DND-41 (cell line): ENCODE measurements at regions not wholly inside any gene's neighbourhood (a gene's known extent, or its start where the extent isn't known, plus 50 kb on each side); places are given as distances from the start of the nearest gene placed in this dataset.
"Not testable (repeated sequence)": the region's sequence is repeated elsewhere in the genome, so short reads cannot be mapped to it uniquely, and the experiment has no call there.

Experiments
- ATAC-seq: fragments of 200-7000 bp; cut with Tn5 transposase; 3 replicates; pipeline ENCODE4 v1.9.1; 2021; ENCODE audit warnings: low read depth; ENCODE audit not compliant: insufficient read depth
- DNase-seq: peaks from one replicate; pipeline ENCODE4 v3.0.0-alpha.2; 2020
- H2AFZ ChIP-seq: 2 replicates; pipeline ENCODE4 v1.6.0; 2012; ENCODE audit warnings: low read depth, low read length
- H3K27ac ChIP-seq: 2 replicates; pipeline ENCODE4 v1.5.1; 2012; ENCODE audit warnings: low read length, inconsistent platforms
- H3K27me3 ChIP-seq: fragments of 200-600 bp; sonication (generic); 2 replicates; pipeline ENCODE4 v1.6.0; 2012; ENCODE audit warnings: low read length, mild to moderate bottlenecking, inconsistent platforms; ENCODE audit not compliant: insufficient read depth, poor library complexity
- H3K36me3 ChIP-seq: 2 replicates; pipeline ENCODE4 v1.5.1; 2012; ENCODE audit warnings: low read length, inconsistent platforms; ENCODE audit not compliant: insufficient read depth
- H3K4me1 ChIP-seq: 2 replicates; pipeline ENCODE4 v1.5.1; 2012; ENCODE audit warnings: mild to moderate bottlenecking, low read length; ENCODE audit not compliant: insufficient read depth
- H3K4me2 ChIP-seq: 2 replicates; pipeline ENCODE4 v1.6.0; 2012; ENCODE audit warnings: mild to moderate bottlenecking, moderate library complexity, low read length, inconsistent platforms; ENCODE audit not compliant: insufficient read depth
- H3K4me3 ChIP-seq, 2 experiments: fragments of 200-600 bp in 1 of 2; shearing (Covaris generic) in 1 of 2; 2 replicates each; pipeline ENCODE4 v1.5.1; 2012 to 2016; ENCODE audit warnings: inconsistent platforms in 2 of 2, low read length in 2 of 2, mild to moderate bottlenecking in 2 of 2, low read depth in 1 of 2, moderate library complexity in 1 of 2
- H3K79me2 ChIP-seq: 2 replicates; pipeline ENCODE4 v1.6.0; 2012; ENCODE audit warnings: low read length, inconsistent platforms; ENCODE audit not compliant: insufficient read depth
- H3K9ac ChIP-seq: 2 replicates; pipeline ENCODE4 v1.6.0; 2012; ENCODE audit warnings: low read depth, mild to moderate bottlenecking, inconsistent platforms, low read length, moderate library complexity
- H3K9me3 ChIP-seq: 2 replicates; pipeline ENCODE4 v1.5.1; 2012; ENCODE audit warnings: low read length, moderate library complexity, mild to moderate bottlenecking, inconsistent platforms; ENCODE audit not compliant: insufficient read depth, severe bottlenecking
- H4K20me1 ChIP-seq: 2 replicates; pipeline ENCODE4 v1.6.0; 2012; ENCODE audit warnings: low read length; ENCODE audit not compliant: insufficient read depth
- EZH2 ChIP-seq: IDR thresholded peaks from 3 replicates; pipeline ENCODE4 v1.6.1; 2012; ENCODE audit warnings: borderline replicate concordance, low read depth, mild to moderate bottlenecking, moderate library complexity, low read length, inconsistent platforms; ENCODE audit not compliant: severe bottlenecking
- TF ChIP-seq, protein P1 (sequence below): IDR thresholded peaks from 2 replicates; pipeline ENCODE4 v1.5.1; 2012; ENCODE audit warnings: borderline replicate concordance, low read length, moderate library complexity, mild to moderate bottlenecking; ENCODE audit not compliant: poor library complexity, severe bottlenecking; ENCODE audit errors: extremely low read depth

DNA sequence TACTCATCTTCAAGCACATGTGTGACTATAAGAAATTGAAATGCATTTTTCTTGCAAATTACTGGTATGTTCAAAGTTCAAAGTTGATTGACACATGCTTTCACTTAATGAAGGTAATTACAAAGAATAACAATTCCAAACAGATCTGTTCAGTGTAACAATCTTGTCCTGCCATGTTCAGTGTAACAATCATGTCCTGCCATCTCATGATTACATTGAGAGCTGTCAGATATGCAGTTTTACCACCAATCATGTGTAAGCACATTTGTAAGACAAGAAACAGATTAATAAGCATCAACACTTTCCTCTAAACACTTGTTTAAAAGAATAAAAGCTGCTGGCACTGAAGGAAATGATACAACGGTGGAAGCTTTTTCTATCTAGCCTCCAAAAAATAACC is 80.3 kb upstream of the ZNF281 start:
- no peaks in the 10 kb centered on the region for H3K4me1 ChIP-seq
- DNase-seq (no peak), ATAC-seq (no peak)
- H3K4me3 ChIP-seq, result no peak overlapping the region
- TF ChIP-seq, protein P1, sequence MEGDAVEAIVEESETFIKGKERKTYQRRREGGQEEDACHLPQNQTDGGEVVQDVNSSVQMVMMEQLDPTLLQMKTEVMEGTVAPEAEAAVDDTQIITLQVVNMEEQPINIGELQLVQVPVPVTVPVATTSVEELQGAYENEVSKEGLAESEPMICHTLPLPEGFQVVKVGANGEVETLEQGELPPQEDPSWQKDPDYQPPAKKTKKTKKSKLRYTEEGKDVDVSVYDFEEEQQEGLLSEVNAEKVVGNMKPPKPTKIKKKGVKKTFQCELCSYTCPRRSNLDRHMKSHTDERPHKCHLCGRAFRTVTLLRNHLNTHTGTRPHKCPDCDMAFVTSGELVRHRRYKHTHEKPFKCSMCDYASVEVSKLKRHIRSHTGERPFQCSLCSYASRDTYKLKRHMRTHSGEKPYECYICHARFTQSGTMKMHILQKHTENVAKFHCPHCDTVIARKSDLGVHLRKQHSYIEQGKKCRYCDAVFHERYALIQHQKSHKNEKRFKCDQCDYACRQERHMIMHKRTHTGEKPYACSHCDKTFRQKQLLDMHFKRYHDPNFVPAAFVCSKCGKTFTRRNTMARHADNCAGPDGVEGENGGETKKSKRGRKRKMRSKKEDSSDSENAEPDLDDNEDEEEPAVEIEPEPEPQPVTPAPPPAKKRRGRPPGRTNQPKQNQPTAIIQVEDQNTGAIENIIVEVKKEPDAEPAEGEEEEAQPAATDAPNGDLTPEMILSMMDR, result no peak
- no peak overlapping the region for H3K4me2 ChIP-seq
- H3K79me2 ChIP-seq, result no peaks in the 10 kb centered on the region
- no peaks in the 10 kb centered on the region for H4K20me1 ChIP-seq
- H3K9me3 ChIP-seq, result no peaks in the 10 kb centered on the region
- H3K36me3 ChIP-seq, result no peaks in the 10 kb centered on the region
- peaks cover 18% of the 10 kb centered on the region for H3K27me3 ChIP-seq
- no peak overlapping the region for H3K9ac ChIP-seq
- H3K27ac ChIP-seq, result no peak overlapping the region
- H2AFZ ChIP-seq, result no peak overlapping the region

DNA sequence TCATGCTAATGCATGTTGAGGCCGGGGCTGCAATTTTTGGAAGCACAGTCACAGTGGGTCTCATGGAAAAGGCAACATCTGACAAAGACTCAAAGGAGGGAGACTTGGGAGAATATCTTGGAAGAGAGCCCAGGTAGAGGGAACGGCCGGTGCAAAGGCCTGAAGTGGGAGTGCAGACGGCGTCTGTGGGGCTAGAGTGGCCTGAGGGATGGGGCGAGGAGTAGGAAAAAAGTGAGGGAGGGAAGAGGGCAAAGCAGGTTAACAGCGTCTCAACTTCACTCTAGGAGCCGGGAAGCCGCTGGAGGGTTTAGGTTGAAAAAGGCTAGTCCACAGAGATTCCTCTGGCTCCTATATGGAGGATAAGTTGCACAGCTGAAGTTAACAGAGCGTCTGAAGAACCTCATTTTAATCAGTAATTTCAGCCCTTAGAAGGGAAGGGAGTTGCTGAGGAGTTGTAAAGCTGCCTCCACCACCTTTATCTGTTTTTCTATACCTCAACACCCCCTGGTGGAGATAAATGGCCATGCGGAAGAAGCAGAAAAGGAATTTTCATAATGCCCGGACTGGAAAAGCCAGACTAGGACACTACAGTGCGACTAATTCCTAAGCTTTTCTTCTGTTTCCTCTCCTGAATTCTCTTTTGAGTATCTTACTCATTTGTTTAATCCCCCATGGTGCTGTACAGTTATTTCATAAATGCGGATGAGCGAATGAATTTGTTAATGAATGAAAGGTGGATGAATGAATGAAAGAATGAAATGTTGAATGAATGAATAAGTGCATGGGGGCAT is 78.7 kb upstream of the ZNF281 start:
- no peak overlapping the region for H3K9ac ChIP-seq
- H3K27me3 ChIP-seq, result peaks cover 18% of the 10 kb centered on the region
- H4K20me1 ChIP-seq, result no peaks in the 10 kb centered on the region
- no peak overlapping the region for H3K27ac ChIP-seq
- TF ChIP-seq, protein P1, result peak; percentile 93
- no peak for TF ChIP-seq EZH2
- H2AFZ ChIP-seq, result no peak overlapping the region
- no peaks in the 10 kb centered on the region for H3K4me1 ChIP-seq
- H3K79me2 ChIP-seq, result no peaks in the 10 kb centered on the region
- DNase-seq (peak; percentile 57), ATAC-seq (peak; percentile 77)
- no peak overlapping the region for H3K4me3 ChIP-seq
- H3K4me2 ChIP-seq, result no peak overlapping the region
- H3K9me3 ChIP-seq, result no peaks in the 10 kb centered on the region
- H3K36me3 ChIP-seq, result no peaks in the 10 kb centered on the region

- Histone ChIP-seq H3K36me3 (no peaks in the 10 kb centered on the region), H3K9ac (no peak overlapping the region), H3K4me3 (no peak overlapping the region), H3K4me1 (no peaks in the 10 kb centered on the region), H3K9me3 (no peaks in the 10 kb centered on the region), H4K20me1 (no peaks in the 10 kb centered on the region), H2AFZ (no peak overlapping the region), H3K79me2 (no peaks in the 10 kb centered on the region), H3K4me2 (no peak overlapping the region), H3K27ac (no peak overlapping the region), H3K27me3 (peaks cover 15% of the 10 kb centered on the region)
- ATAC-seq, result no peak
- DNase-seq, result no peak
- TF ChIP-seq, protein P1, result no peak
- no peak for TF ChIP-seq EZH2
Observed at GRCh38 chr1:200487650-200488049, 77.8 kb upstream of the ZNF281 start.

DNA sequence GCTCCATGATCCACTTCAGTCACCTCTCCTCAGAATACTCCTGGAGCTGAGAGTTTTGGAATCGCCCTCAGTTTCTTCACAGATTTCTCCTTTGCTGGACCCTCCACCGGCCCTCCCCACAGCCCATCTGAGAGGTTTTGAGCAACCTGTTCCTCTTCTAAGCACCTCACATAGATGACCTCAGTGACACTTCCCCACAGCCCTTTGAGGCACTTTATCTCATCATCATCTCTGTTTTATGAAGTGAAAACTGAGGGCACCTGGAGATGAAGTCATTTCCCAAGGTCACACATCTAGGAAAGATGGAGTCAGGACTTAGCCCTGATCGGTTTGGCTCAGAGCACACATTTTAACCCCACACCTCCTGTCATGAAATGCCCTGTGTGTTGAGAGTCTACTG is 76.8 kb upstream of the ZNF281 start:
- no peaks in the 10 kb centered on the region for H3K4me1 ChIP-seq
- no peaks in the 10 kb centered on the region for H3K79me2 ChIP-seq
- no peaks in the 10 kb centered on the region for H4K20me1 ChIP-seq

DNA sequence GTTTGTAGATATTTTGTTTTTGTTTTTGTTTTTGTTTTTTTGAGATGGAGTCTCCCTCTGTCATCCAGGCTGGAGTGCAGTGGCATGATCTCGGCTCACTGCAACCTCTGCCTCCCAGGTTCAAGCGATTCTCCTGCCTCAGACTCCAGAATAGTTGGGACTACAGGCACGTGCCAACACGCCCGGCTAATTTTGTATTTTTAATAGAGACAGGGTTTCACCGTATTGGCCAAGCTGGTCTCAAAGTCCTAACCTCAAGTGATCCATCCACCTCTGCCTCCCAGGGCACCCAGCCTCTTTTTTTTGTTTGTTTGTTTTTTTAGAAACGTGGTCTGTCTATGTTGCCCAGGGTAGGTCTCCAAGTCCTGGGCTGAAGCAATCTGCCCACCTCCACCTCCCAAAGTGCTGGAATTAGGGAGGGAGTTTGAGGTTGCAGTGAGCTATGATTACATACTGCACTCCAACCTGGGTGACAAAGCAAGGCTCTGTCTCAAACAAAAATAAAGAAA is 74.7 kb upstream of the ZNF281 start:
- H2AFZ ChIP-seq, H3K9ac ChIP-seq, H3K36me3 ChIP-seq, H4K20me1 ChIP-seq, H3K4me1 ChIP-seq, H3K4me3 ChIP-seq, DNase-seq, ATAC-seq, H3K79me2 ChIP-seq, H3K27ac ChIP-seq, H3K4me2 ChIP-seq, H3K9me3 ChIP-seq: not testable (repeated sequence)
- H3K27me3 ChIP-seq, result peaks cover 13% of the 10 kb centered on the region

More for the DNA sequence above, 76.8 kb upstream of the ZNF281 start:
- H3K9ac ChIP-seq, result no peak overlapping the region
- H2AFZ ChIP-seq, result no peak overlapping the region
- peaks cover 12% of the 10 kb centered on the region for H3K27me3 ChIP-seq
- no peaks in the 10 kb centered on the region for H3K9me3 ChIP-seq
- H3K4me3 ChIP-seq, result no peak overlapping the region
- ATAC-seq (no peak), DNase-seq (no peak)
- no peaks in the 10 kb centered on the region for H3K36me3 ChIP-seq
- no peak overlapping the region for H3K4me2 ChIP-seq
- no peak overlapping the region for H3K27ac ChIP-seq
- TF ChIP-seq EZH2, result no peak
- TF ChIP-seq, protein P1, result no peak
